Peyer's patch (tissue), 4 donors: ENCODE measurements at regions not wholly inside any gene's neighbourhood (a gene's known extent, or its start where the extent isn't known, plus 50 kb on each side); places are given as distances from the start of the nearest gene placed in this dataset.

Source experiments
- POLR2A ChIP-seq, 2 donors: fragments of 450-650 bp; IDR thresholded peaks; one replicate each; pipeline ENCODE4 v1.5.1; 2017; ENCODE audit warnings: antibody characterized with exemption in 2 of 2, mild to moderate bottlenecking in 2 of 2, moderate library complexity in 2 of 2
- TF ChIP-seq, protein P1 (sequence below), 6 experiments: fragments of 450-650 bp in 4 of 6; fragments of 200-600 bp in 2 of 6; sonication (generic) in 1 of 6; IDR thresholded peaks; one replicate each; pipeline ENCODE4 v1.5.1; 2017 to 2019; ENCODE audit warnings: antibody characterized with exemption in 6 of 6, mild to moderate bottlenecking in 3 of 6, moderate library complexity in 1 of 6

- TF ChIP-seq, protein P1, sequence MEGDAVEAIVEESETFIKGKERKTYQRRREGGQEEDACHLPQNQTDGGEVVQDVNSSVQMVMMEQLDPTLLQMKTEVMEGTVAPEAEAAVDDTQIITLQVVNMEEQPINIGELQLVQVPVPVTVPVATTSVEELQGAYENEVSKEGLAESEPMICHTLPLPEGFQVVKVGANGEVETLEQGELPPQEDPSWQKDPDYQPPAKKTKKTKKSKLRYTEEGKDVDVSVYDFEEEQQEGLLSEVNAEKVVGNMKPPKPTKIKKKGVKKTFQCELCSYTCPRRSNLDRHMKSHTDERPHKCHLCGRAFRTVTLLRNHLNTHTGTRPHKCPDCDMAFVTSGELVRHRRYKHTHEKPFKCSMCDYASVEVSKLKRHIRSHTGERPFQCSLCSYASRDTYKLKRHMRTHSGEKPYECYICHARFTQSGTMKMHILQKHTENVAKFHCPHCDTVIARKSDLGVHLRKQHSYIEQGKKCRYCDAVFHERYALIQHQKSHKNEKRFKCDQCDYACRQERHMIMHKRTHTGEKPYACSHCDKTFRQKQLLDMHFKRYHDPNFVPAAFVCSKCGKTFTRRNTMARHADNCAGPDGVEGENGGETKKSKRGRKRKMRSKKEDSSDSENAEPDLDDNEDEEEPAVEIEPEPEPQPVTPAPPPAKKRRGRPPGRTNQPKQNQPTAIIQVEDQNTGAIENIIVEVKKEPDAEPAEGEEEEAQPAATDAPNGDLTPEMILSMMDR (IDR thresholded peaks at IDR 0.05), result no peak
- no peak for TF ChIP-seq POLR2A (IDR thresholded peaks at IDR 0.05)
Measured at GRCh38 chr1:201606096-201606495, 67.2 kb downstream of the NAV1 start.
